ENCODE measurements at regions not wholly inside any gene's neighbourhood (a gene's known extent, or its start where the extent isn't known, plus 50 kb on each side); places are given as distances from the start of the nearest gene placed in this dataset.

- no peak overlapping the region for H3K27ac ChIP-seq
- WGBS, 4 donors = 73 to 92% (median 83%) methylated on average over 3 of the region's 3 CpGs
Measured at GRCh38 chr6:104256646-104257045, 603.1 kb downstream of the HACE1 start.

GRCh38 chr6:104253236-104253635, 606.5 kb downstream of the HACE1 start:
- no peak for DNase-seq
- H3K27ac ChIP-seq = no peak overlapping the region
- no peaks in the 10 kb centered on the region for H3K9me3 ChIP-seq (replicated peaks in 1 of 3)
- no peaks in the 10 kb centered on the region for H3K4me1 ChIP-seq (replicated peaks in 1 of 2)
- TF ChIP-seq CTCF (IDR thresholded peaks at IDR 0.05) (no peak), POLR2A (IDR thresholded peaks at IDR 0.05) (no peak)
- 29 to 47% (median 40%) methylated on average over 3 of the region's 3 CpGs for WGBS, 4 donors
- H3K36me3 ChIP-seq (replicated peaks in 1 of 2) = no peaks in the 10 kb centered on the region
- intact Hi-C loops (cut with DNase I) = no loop called here
- H3K27me3 ChIP-seq = no peaks in the 10 kb centered on the region
- no peak overlapping the region for H3K4me3 ChIP-seq

More at GRCh38 chr6:104256646-104257045, 603.1 kb downstream of the HACE1 start:
- intact Hi-C loops (cut with DNase I) = no loop called here
- Histone ChIP-seq H3K4me1 (replicated peaks in 1 of 2) (no peaks in the 10 kb centered on the region), H3K36me3 (replicated peaks in 1 of 2) (no peaks in the 10 kb centered on the region), H3K4me3 (no peak overlapping the region), H3K27me3 (no peaks in the 10 kb centered on the region), H3K9me3 (replicated peaks in 1 of 3) (no peaks in the 10 kb centered on the region)
- no peak for DNase-seq
- TF ChIP-seq POLR2A (IDR thresholded peaks at IDR 0.05) (no peak), CTCF (IDR thresholded peaks at IDR 0.05) (no peak)

- Histone ChIP-seq H3K36me3 (replicated peaks in 1 of 2) (no peaks in the 10 kb centered on the region), H3K9me3 (replicated peaks in 1 of 3) (no peaks in the 10 kb centered on the region), H3K4me3 (no peak overlapping the region), H3K4me1 (replicated peaks in 1 of 2) (no peaks in the 10 kb centered on the region), H3K27ac (no peak overlapping the region), H3K27me3 (no peaks in the 10 kb centered on the region)
- TF ChIP-seq POLR2A (IDR thresholded peaks at IDR 0.05) (no peak), CTCF (IDR thresholded peaks at IDR 0.05) (no peak)
- DNase-seq = no peak
- intact Hi-C loops (cut with DNase I) = no loop called here
Measured at GRCh38 chr6:104252276-104252675, 607.4 kb downstream of the HACE1 start.

- 62 to 100% (median 76%) methylated on average over 1 to 2 of the region's 2 CpGs for WGBS, 4 donors
- no peak for TF ChIP-seq POLR2A (IDR thresholded peaks at IDR 0.05)
- no peak for TF ChIP-seq CTCF (IDR thresholded peaks at IDR 0.05)
- H3K9me3 ChIP-seq (replicated peaks in 1 of 3) = no peaks in the 10 kb centered on the region
- H3K36me3 ChIP-seq (replicated peaks in 1 of 2) = no peaks in the 10 kb centered on the region
- no peaks in the 10 kb centered on the region for H3K4me1 ChIP-seq (replicated peaks in 1 of 2)
- DNase-seq = no peak
- no peaks in the 10 kb centered on the region for H3K27me3 ChIP-seq
- intact Hi-C loops (cut with DNase I) = no loop called here
- no peak overlapping the region for H3K4me3 ChIP-seq
- no peak overlapping the region for H3K27ac ChIP-seq
Measured at GRCh38 chr6:104251651-104252050, 608.1 kb downstream of the HACE1 start.
